PC-9 (cell line): ENCODE measurements at regions not wholly inside any gene's neighbourhood (a gene's known extent, or its start where the extent isn't known, plus 50 kb on each side); places are given as distances from the start of the nearest gene placed in this dataset.

Experiments used
- CTCF ChIP-seq: fragments of 200-600 bp; sonication (generic); conservative IDR thresholded peaks from 2 replicates; pipeline ENCODE4 v1.6.1; 2017; ENCODE audit warnings: mixed run types, antibody characterized with exemption, mild to moderate bottlenecking, moderate library complexity
- EZH2 ChIP-seq: fragments of 200-600 bp; sonication (generic); IDR thresholded peaks from 2 replicates; pipeline ENCODE4 v1.8.0; 2017; ENCODE audit warnings: antibody characterized with exemption, low read depth

DNA sequence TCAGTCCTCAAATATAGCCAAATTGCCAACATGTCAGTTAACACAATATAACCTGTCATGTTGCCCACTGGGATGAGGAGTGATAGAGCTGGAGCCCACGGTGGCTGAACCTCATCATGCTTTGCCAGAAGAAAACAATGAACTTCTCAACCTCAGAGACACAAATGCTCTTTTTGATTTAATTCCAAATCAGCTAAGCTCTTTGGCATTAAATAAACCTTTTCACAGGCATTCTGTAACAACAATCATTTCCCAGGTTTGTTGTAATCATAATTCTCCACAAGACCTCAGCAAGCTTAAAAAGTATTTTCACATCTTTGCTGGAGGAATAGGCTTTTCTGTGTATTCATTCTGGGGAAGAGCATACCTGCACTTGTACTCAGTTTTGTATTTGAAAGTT is 830.9 kb downstream of the MAT2B start:
- TF ChIP-seq CTCF = no peak
- TF ChIP-seq EZH2 = no peak
